Neural cell (in vitro differentiated cells): ENCODE measurements at regions not wholly inside any gene's neighbourhood (a gene's known extent, or its start where the extent isn't known, plus 50 kb on each side); places are given as distances from the start of the nearest gene placed in this dataset.

ENCODE experiments used
- H2AFZ ChIP-seq: fragments of 200-600, 300-800 bp; sonication (generic), shearing (Covaris generic); 2 replicates; pipeline ENCODE4 v1.6.0; 2014; ENCODE audit warnings: low read depth, mild to moderate bottlenecking, antibody characterized with exemption, low read length, moderate library complexity
- H3F3A ChIP-seq: fragments of 200-600 bp; shearing (Covaris generic); 2 replicates; pipeline ENCODE4 v1.6.1; 2016; ENCODE audit warnings: mild to moderate bottlenecking, moderate library complexity, mixed read lengths, antibody characterized with exemption, low read length; ENCODE audit not compliant: insufficient read depth, poor library complexity, severe bottlenecking
- H3K27ac ChIP-seq: fragments of 200-600, 300-800 bp; sonication (generic), shearing (Covaris generic); 2 replicates; pipeline ENCODE4 v1.5.1; 2014; ENCODE audit warnings: mild to moderate bottlenecking, low read length, moderate library complexity
- H3K27me3 ChIP-seq: fragments of 300-800, 200-600 bp; sonication (generic), shearing (Covaris generic); 2 replicates; pipeline ENCODE4 v1.6.0; 2014; ENCODE audit warnings: mild to moderate bottlenecking, low read depth, low read length, moderate library complexity; ENCODE audit not compliant: insufficient read depth
- H3K36me3 ChIP-seq: fragments of 300-800, 200-600 bp; sonication (generic), shearing (Covaris generic); 2 replicates; pipeline ENCODE4 v1.5.1; 2014; ENCODE audit warnings: mild to moderate bottlenecking, antibody characterized with exemption, low read length, moderate library complexity; ENCODE audit not compliant: insufficient read depth
- H3K4me2 ChIP-seq: fragments of 300-800, 200-600 bp; sonication (generic), shearing (Covaris generic); 2 replicates; pipeline ENCODE4 v1.6.0; 2014; ENCODE audit warnings: mild to moderate bottlenecking, low read length
- H3K4me3 ChIP-seq: fragments of 300-800, 200-600 bp; sonication (generic), shearing (Covaris generic); 2 replicates; pipeline ENCODE4 v1.5.1; 2014; ENCODE audit warnings: mild to moderate bottlenecking, low read length, moderate library complexity
- H3K79me2 ChIP-seq: fragments of 200-600 bp; shearing (Covaris generic); replicated peaks from 2 replicates; pipeline ENCODE4 v1.6.0; 2014; ENCODE audit warnings: mild to moderate bottlenecking, low read length, moderate library complexity; ENCODE audit not compliant: insufficient read depth
- H3K9ac ChIP-seq: fragments of 300-800, 200-600 bp; sonication (generic), shearing (Covaris generic); 2 replicates; pipeline ENCODE4 v1.6.1; 2016; ENCODE audit warnings: mild to moderate bottlenecking, low read length, mixed read lengths
- H3K9me2 ChIP-seq: fragments of 200-600 bp; shearing (Covaris generic); 2 replicates; pipeline ENCODE4 v1.6.1; 2016; ENCODE audit warnings: mild to moderate bottlenecking, low read length, mixed read lengths; ENCODE audit not compliant: insufficient read depth
- H3K9me3 ChIP-seq: fragments of 200-600, 300-800 bp; sonication (generic), shearing (Covaris generic); 2 replicates; pipeline ENCODE4 v1.6.1; 2016; ENCODE audit warnings: mild to moderate bottlenecking, mixed run types, low read length, moderate library complexity, mixed read lengths
- H4K20me1 ChIP-seq: fragments of 200-600 bp; shearing (Covaris generic); 2 replicates; pipeline ENCODE4 v1.6.1; 2016; ENCODE audit warnings: mild to moderate bottlenecking, mixed run types; ENCODE audit not compliant: insufficient read depth
- EP300 ChIP-seq: fragments of 450-650 bp; conservative IDR thresholded peaks from 2 replicates; pipeline ENCODE4 v1.6.1; 2014; ENCODE audit warnings: antibody characterized with exemption, mild to moderate bottlenecking, moderate library complexity; ENCODE audit not compliant: poor library complexity, severe bottlenecking
- EZH2 ChIP-seq: fragments of 200-600, 300-800 bp; shearing (Covaris generic), sonication (generic); IDR thresholded peaks from 2 replicates; pipeline ENCODE4 v1.6.1; 2014; ENCODE audit warnings: antibody characterized with exemption, low read length, borderline replicate concordance, mild to moderate bottlenecking; ENCODE audit not compliant: insufficient read depth, poor library complexity, severe bottlenecking
- MXI1 ChIP-seq: fragments of 450-650 bp; conservative IDR thresholded peaks from 2 replicates; pipeline ENCODE4 v1.6.1; 2014; ENCODE audit warnings: antibody characterized with exemption, mild to moderate bottlenecking; ENCODE audit not compliant: poor library complexity, severe bottlenecking
- POLR2AphosphoS5 ChIP-seq: IDR thresholded peaks from 2 replicates; pipeline ENCODE4 v1.6.1; 2012
- RAD21 ChIP-seq: fragments of 450-650 bp; conservative IDR thresholded peaks from 2 replicates; pipeline ENCODE4 v1.6.1; 2014; ENCODE audit warnings: antibody characterized with exemption, mild to moderate bottlenecking, moderate library complexity
- SMC3 ChIP-seq: fragments of 450-650 bp; conservative IDR thresholded peaks from 2 replicates; pipeline ENCODE4 v1.6.1; 2014; ENCODE audit warnings: antibody characterized with exemption, mild to moderate bottlenecking, moderate library complexity; ENCODE audit not compliant: poor library complexity
- TAF1 ChIP-seq: IDR thresholded peaks from 2 replicates; pipeline ENCODE4 v1.6.1; 2012; ENCODE audit warnings: low read depth
- TF ChIP-seq, protein P1 (sequence below): IDR thresholded peaks from 2 replicates; pipeline ENCODE4 v1.6.1; 2012; ENCODE audit warnings: borderline replicate concordance
- TF ChIP-seq, protein P2 (sequence below): fragments of 450-650 bp; IDR thresholded peaks from 2 replicates; pipeline ENCODE4 v1.5.1; 2014; ENCODE audit warnings: antibody characterized with exemption, mild to moderate bottlenecking, moderate library complexity; ENCODE audit not compliant: poor library complexity, severe bottlenecking

DNA sequence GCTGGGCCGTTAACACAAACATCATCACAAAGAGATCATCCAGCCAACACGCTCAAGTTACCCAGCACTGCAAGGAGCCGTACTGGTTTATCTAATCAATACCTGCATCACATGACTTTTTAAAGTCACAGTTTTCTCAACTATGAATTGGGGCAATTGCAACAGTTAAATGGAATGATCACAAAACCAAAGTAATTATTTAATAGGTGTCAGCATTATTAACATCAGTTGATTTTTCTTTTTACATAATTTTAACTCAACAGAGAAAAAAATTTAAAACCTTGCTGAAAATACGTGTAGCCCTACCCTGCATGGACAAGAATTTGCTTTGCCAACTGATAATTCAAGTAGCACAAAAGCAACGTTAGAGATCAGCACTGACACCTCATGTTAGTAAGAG, 95.7 kb upstream of the SOX9 start:
- Histone ChIP-seq H3F3A (no peaks in the 10 kb centered on the region), H3K27ac (no peak overlapping the region), H3K9me3 (no peaks in the 10 kb centered on the region), H3K36me3 (no peaks in the 10 kb centered on the region), H4K20me1 (no peaks in the 10 kb centered on the region), H3K9me2 (no peaks in the 10 kb centered on the region), H3K79me2 (no peaks in the 10 kb centered on the region), H3K27me3 (no peaks in the 10 kb centered on the region), H2AFZ (no peak overlapping the region), H3K4me2 (no peak overlapping the region), H3K4me3 (no peak overlapping the region), H3K9ac (no peak overlapping the region)
- TF ChIP-seq MXI1 (no peak), RAD21 (no peak), EZH2 (no peak), EP300 (no peak), TAF1 (no peak)
- TF ChIP-seq, protein P1, sequence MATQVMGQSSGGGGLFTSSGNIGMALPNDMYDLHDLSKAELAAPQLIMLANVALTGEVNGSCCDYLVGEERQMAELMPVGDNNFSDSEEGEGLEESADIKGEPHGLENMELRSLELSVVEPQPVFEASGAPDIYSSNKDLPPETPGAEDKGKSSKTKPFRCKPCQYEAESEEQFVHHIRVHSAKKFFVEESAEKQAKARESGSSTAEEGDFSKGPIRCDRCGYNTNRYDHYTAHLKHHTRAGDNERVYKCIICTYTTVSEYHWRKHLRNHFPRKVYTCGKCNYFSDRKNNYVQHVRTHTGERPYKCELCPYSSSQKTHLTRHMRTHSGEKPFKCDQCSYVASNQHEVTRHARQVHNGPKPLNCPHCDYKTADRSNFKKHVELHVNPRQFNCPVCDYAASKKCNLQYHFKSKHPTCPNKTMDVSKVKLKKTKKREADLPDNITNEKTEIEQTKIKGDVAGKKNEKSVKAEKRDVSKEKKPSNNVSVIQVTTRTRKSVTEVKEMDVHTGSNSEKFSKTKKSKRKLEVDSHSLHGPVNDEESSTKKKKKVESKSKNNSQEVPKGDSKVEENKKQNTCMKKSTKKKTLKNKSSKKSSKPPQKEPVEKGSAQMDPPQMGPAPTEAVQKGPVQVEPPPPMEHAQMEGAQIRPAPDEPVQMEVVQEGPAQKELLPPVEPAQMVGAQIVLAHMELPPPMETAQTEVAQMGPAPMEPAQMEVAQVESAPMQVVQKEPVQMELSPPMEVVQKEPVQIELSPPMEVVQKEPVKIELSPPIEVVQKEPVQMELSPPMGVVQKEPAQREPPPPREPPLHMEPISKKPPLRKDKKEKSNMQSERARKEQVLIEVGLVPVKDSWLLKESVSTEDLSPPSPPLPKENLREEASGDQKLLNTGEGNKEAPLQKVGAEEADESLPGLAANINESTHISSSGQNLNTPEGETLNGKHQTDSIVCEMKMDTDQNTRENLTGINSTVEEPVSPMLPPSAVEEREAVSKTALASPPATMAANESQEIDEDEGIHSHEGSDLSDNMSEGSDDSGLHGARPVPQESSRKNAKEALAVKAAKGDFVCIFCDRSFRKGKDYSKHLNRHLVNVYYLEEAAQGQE = no peak
- TF ChIP-seq, protein P2, sequence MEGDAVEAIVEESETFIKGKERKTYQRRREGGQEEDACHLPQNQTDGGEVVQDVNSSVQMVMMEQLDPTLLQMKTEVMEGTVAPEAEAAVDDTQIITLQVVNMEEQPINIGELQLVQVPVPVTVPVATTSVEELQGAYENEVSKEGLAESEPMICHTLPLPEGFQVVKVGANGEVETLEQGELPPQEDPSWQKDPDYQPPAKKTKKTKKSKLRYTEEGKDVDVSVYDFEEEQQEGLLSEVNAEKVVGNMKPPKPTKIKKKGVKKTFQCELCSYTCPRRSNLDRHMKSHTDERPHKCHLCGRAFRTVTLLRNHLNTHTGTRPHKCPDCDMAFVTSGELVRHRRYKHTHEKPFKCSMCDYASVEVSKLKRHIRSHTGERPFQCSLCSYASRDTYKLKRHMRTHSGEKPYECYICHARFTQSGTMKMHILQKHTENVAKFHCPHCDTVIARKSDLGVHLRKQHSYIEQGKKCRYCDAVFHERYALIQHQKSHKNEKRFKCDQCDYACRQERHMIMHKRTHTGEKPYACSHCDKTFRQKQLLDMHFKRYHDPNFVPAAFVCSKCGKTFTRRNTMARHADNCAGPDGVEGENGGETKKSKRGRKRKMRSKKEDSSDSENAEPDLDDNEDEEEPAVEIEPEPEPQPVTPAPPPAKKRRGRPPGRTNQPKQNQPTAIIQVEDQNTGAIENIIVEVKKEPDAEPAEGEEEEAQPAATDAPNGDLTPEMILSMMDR = no peak

DNA sequence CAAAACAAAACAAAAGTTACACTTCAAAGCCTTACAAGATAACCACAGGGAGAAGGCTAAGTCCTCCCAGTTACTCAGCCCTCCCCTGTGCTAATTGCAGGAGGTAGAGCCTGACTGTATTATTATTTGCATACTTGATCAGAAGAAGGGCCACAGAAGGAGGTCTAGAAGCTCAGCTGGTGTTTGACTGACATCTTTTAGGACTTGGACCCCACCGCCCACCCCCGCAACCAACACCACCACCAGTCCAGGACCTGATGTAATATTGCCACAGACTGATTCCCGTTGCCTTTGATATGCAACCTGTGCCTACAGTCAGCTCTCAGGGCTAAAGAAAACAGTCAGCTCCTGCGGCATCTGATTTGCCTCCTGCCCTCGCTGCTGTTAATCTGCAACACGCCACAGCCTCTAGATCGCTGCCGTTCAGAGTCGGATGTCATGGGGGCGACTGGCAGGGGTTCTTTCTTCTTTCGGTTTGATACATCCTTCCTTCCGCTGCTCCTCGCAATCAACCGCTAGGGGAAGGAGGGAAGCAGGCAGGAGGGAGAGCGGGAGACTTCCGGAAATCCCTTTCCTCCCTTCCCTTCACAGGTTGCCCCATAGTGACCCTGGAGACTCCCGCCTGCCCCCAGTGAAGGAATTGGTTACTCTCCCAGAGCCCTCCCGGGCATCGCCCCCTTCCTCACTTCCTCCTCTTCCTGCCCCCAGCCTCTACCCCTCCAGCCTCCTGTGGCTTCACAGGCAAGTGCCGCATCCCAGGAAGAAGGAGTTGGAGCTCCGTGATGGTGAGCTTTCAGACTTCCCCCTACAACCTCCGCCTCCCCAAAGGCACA, 90.5 kb upstream of the SOX9 start:
- Histone ChIP-seq H3K27me3 (no peaks in the 10 kb centered on the region), H2AFZ (peak overlapping the region; percentile 14), H3K9ac (peak overlapping the region; percentile 58), H3K9me3 (no peaks in the 10 kb centered on the region), H3F3A (no peaks in the 10 kb centered on the region), H3K4me3 (peak overlapping the region; percentile 60), H3K9me2 (no peaks in the 10 kb centered on the region), H3K27ac (peak overlapping the region; percentile 15), H4K20me1 (no peaks in the 10 kb centered on the region), H3K79me2 (no peaks in the 10 kb centered on the region), H3K4me2 (peak overlapping the region; percentile 18), H3K36me3 (no peaks in the 10 kb centered on the region)
- TF ChIP-seq, protein P2 = peak; percentile 64
- TF ChIP-seq POLR2AphosphoS5 (no peak), RAD21 (peak; percentile 41), EZH2 (no peak), EP300 (peak; percentile 16), TAF1 (no peak), SMC3 (peak; percentile 58), MXI1 (no peak)
- TF ChIP-seq, protein P1 = no peak
